DMS53 treated with DMSO at 0.1 percent for 48 hours (cell line): ENCODE measurements at regions not wholly inside any gene's neighbourhood (a gene's known extent, or its start where the extent isn't known, plus 50 kb on each side); places are given as distances from the start of the nearest gene placed in this dataset.

Experiments used
- DNase-seq: peaks from one replicate; lab custom pipeline; 2025; ENCODE audit not compliant: unreplicated experiment; lab: John Stamatoyannopoulos, UW

DNA sequence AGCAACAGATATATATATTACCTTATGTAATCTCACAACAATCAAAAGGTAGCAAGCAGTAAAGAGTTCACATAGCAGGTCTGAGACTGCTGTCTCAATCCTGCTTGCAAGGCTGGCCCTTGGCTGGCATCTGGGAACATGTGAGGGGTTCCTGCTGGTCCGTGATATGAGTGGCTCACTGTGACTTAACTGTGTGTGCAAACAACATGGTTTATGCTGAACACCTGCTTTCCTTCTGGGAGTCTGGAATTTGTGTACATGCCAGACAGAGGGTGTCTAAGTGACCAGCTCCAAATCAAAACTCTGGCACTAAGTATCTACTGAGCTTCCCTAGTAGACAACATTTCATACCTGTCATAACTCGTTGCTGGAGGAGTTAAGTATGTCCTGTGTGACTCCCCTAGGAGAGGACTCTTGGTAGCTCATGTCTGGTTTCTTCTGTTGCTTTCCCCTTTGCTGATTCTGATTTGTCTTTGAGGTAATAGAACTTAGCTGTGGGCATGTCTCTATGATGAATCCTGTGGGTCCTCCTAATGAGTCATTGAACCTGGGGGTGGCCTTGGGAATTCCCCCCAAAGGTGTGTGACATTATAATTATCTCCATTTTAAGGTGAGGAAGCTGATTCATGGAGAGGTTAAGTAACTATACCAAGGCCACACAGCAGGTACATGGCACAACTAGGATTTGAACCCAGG lies 131.6 kb upstream of the NEDD9 start:
- DNase-seq, result no peak

GRCh38 chr6:11362564-11362963 lies 130.1 kb upstream of the NEDD9 start:
- DNase-seq, result no peak

GRCh38 chr6:11358904-11359830 lies 126.7 kb upstream of the NEDD9 start:
- no peak for DNase-seq

GRCh38 chr6:11357285-11357684 lies 124.8 kb upstream of the NEDD9 start:
- DNase-seq, result no peak

DNA sequence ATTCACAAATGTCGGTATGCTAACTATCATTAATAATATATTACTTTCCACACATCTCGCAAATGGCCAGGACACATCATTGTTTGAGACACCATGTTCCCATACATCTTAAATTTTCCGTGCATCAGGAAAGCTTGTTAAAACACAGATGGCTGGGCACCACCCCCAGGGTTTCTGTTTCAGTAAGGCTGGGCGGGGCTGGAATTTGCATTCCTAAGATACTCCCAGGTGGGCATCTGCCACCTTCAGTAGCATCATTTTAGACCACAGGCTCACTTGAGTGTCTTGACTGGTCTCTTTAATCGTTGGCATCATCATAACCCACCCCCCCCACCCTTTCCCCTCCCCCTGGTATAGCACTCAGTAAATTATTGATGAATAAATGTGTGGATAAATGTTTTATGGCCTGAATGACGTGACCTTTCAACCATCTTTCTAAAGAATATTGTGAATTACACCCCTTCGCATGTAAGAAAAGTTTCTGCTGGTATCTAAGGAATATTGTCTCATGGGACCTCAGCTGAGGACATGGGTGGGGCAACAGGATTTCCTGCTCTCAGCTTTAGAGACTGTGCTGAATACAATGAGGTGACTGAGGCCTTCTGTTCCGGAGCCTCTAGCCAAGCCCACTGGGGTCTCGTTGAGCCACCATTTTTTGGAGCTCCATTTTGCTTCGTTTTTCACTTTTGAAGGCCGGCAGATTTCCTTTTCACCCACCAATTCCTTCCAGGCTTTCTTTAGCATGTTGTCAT lies 124.1 kb upstream of the NEDD9 start:
- no peak for DNase-seq

- DNase-seq, result no peak
Measured at GRCh38 chr6:11353921-11354389, 121.5 kb upstream of the NEDD9 start.

GRCh38 chr6:11350294-11350693 lies 117.8 kb upstream of the NEDD9 start:
- DNase-seq, result no peak

DNA sequence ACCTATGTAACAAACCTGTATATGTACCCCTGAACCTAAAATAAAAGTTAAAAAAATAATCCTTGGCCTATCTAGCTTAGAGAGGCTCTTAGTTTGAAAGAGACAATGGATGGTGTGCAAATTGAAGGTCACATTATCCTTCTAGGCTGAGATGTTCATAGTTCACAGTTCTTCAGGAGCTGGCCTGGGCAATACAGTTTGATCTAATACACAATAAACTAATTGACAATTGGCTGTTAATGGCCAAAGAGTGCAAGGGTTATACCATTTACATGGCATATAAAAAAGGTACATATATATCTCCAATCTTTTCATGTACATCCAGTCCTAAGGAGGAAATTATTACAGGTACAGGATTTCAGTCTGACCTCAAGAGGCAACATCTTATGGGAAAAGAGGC lies 117.4 kb upstream of the NEDD9 start:
- no peak for DNase-seq

GRCh38 chr6:11346516-11346915 lies 114.0 kb upstream of the NEDD9 start:
- DNase-seq, result no peak

- DNase-seq, result no peak
Measured at GRCh38 chr6:11345536-11345935, 113.1 kb upstream of the NEDD9 start.

DNA sequence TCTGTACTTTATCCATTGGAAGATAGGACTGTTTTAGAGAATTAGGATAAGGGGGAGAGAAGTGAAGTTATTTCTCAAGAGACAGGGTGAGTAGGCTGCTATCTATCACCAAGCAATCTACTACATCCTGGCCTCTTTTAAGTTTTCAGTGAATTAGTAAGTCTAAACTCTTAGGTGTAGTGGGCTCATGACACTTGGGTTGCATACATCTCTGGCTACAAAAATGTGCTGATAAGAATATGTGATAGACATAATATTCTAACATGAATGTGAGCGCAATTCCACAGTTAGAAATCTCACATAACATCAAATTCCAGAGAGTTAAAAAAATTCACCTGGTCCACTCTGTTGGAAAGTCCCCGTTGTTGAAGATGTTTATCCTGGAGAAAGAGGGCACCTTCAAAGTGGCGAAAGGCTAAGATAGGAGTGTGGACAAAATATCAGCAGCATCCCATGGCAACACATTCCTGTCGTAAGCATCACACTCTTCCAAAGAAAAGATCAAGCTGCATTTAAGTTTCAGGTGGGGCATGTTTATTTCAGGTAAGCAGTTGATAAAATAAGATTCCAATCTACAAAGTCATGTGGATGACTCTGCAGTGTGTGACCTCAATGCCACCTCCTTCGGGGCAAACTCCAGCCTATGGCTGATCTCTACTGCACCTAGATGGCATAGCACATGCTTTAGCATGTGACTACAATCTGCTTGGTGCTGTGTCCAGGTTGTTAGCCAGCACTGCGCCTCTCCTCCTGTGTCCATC lies 111.7 kb upstream of the NEDD9 start:
- no peak for DNase-seq

- DNase-seq, result no peak
Measured at GRCh38 chr6:11341867-11342266, 109.4 kb upstream of the NEDD9 start.

DNA sequence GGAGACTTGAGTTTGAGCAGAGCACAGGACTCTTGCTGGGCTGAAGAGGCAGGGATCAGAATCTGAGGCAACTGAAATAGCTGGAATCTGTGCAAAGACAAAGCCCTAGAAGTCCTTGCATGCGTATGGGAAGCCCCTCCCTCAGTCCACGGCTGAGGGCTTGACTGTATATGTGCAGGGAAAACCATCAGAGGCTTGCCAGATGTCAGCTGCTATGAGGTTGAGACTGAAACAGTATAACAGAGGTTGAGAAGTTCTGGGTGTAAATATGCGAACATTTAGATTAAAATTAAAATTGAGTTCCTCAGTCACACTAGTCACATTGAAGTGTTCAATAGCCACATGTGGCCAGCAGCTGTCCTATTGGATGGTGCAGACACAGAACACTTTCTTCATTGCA lies 108.8 kb upstream of the NEDD9 start:
- no peak for DNase-seq

DNA sequence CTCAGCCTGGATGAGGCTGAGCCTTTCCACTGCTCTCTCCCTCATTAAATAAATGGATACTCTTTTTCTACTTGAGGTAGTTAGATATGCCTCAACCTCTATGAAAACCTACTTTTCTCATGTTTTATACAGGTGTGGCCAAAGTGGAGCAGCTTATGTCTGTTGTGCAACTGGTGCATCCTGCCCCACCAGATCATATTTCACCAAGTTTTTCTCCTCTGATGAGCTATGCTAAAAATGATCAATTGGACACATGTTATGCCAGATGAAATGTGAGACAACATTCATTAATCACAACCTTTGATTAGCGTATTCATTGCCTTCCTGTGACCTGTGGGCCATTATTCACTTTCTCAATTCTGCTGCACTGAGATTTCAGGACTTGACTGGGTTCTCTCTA lies 106.9 kb upstream of the NEDD9 start:
- DNase-seq, result no peak

DNA sequence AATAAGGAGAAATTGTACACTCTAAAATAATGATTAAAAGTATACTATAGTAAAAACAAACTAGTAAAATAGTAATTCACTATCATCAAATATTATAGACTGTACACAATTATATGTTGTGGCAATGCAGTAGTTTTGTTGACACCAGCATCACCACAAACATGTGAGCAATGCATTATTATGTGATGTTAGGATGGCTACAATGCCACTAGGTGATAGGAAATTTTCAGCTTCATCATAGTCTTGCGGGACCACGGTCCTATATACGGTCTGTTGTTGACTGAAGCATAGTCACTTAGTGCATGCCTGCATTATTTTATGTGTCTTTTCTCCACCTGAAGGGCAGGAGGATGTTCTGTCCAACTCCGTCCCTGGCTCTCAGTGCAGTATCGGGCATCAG lies 104.8 kb upstream of the NEDD9 start:
- no peak for DNase-seq

- no peak for DNase-seq
Measured at GRCh38 chr6:11335826-11336225, 103.4 kb upstream of the NEDD9 start.

DNA sequence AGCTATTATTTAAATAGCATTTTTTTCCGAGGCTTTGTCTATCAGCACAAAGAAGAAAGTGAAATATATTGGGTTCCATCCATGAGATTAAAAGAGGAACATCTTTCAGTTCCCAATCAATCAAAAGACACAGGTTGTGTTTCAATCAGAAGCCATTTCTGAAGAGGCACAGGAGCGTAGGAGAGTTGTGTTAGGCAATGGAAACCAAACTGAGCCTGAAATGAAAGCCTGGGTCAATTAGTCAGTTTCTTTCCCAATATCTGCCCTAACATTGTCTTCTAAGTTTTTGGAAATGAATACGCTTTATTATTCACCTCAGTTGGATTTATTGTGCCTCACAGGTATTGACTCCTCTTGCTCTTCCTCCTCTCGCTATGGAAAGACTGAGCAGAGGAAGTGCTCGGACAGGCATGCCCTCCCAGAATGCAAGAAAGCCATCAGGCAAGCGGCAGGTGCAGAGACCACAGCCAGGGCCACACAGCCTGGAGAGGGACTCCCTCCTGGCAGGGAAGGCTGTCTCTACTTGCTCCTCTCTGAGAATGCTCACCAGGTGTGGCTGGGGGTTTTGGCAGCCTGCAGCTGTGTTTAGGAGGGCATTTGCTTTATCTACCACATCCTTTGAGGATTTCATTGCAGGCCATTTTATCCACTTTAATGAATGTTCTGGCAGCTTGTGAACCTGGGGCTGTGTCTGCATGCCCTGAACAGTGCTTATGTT lies 100.8 kb upstream of the NEDD9 start:
- DNase-seq, result no peak

- no peak for DNase-seq
Measured at GRCh38 chr6:11332463-11332862, 100.0 kb upstream of the NEDD9 start.

- no peak for DNase-seq
Measured at GRCh38 chr6:11331111-11331510, 98.6 kb upstream of the NEDD9 start.

DNA sequence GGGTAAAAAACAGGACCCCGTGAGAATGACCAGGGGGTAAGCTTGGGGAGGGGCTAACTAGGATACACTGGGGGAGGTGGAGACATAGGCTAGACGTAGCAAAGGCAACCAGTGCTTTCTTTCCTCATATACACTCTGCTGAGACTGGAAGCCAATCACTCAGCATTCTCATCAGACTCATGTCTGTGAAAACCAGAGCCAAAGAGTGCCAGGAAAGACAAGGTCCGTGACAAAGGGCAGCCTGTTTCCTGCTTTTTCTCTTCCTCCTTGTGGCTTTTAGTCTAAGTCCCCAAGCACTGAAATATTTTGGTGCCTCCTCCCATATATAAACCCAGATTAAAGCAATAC lies 97.9 kb upstream of the NEDD9 start:
- no peak for DNase-seq
